ENCODE measurements at regions not wholly inside any gene's neighbourhood (a gene's known extent, or its start where the extent isn't known, plus 50 kb on each side); places are given as distances from the start of the nearest gene placed in this dataset.
A peak's percentile ranks its signal among the peaks of the same experiment; 100 is the strongest.

- H2AFZ ChIP-seq (ENCODE audit: low read length): no peak overlapping the region
- POLR2A ChIA-PET: no interaction called here
These were observed 581.3 kb downstream of the NTRK3 start for GRCh38 chr15:87675271-87675670.

GRCh38 chr15:87672309-87673288 lies 583.9 kb downstream of the NTRK3 start:
- ChIA-PET POLR2A (no interaction called here), CTCF (ENCODE audit: unreplicated experiment) (no interaction called here)
- Histone ChIP-seq H4K20me1 (ENCODE audit: insufficient read depth, low read length) (no peaks in the 10 kb centered on the region), H3K9me3 (ENCODE audit: low read length) (0 out of 2 replicates have a peak, but pooled peaks cover 4% of the 10 kb centered on the region), H2AFZ (ENCODE audit: low read length) (no peak overlapping the region), H3K36me3 (ENCODE audit: insufficient read depth, low read length) (no peaks in the 10 kb centered on the region), H3K27ac (ENCODE audit: low read depth, low read length, poor library complexity, severe bottlenecking) (no peak overlapping the region), H3K79me2 (ENCODE audit: insufficient read depth, low read depth, low read length) (no peaks in the 10 kb centered on the region), H3K4me2 (ENCODE audit: low read length) (no peak overlapping the region), H3K9me2 (ENCODE audit: insufficient read depth, low read length) (no peaks in the 10 kb centered on the region), H3K4me3 (ENCODE audit: low read depth, low read length, poor library complexity, severe bottlenecking) (no peak overlapping the region), H3K4me1 (ENCODE audit: insufficient read depth, low read length, poor library complexity, severe bottlenecking) (no peaks in the 10 kb centered on the region)
- intact Hi-C loops (cut with micrococcal nuclease; ENCODE audit: unreplicated experiment): no loop called here
- BruUV-seq (replicated peaks): no TSS peak
- TF ChIP-seq EZH2phosphoT487 (IDR thresholded peaks at IDR 0.05; ENCODE audit: borderline replicate concordance, low read depth, low read length) (no peak), CTCF (conservative IDR thresholded peaks at IDR 0.05; ENCODE audit: low read length) (0 out of 2 replicates have a peak, but pooled peaks have one; percentile 21)
- DNase-seq (ENCODE audit: low spot score): no peak

More at GRCh38 chr15:87675271-87675670, 581.3 kb downstream of the NTRK3 start:
- BruUV-seq (replicated peaks): no TSS peak
- intact Hi-C loops (cut with micrococcal nuclease; ENCODE audit: unreplicated experiment): no loop called here
- H3K4me3 ChIP-seq (ENCODE audit: low read depth, low read length, poor library complexity, severe bottlenecking): no peak overlapping the region
- H3K36me3 ChIP-seq (ENCODE audit: insufficient read depth, low read length): no peaks in the 10 kb centered on the region
- no peak for TF ChIP-seq EZH2phosphoT487 (IDR thresholded peaks at IDR 0.05; ENCODE audit: borderline replicate concordance, low read depth, low read length)
- no peak for TF ChIP-seq CTCF (conservative IDR thresholded peaks at IDR 0.05; ENCODE audit: low read length)
- H3K4me1 ChIP-seq (ENCODE audit: insufficient read depth, low read length, poor library complexity, severe bottlenecking): no peaks in the 10 kb centered on the region
- DNase-seq (ENCODE audit: low spot score): no peak
- H4K20me1 ChIP-seq (ENCODE audit: insufficient read depth, low read length): no peaks in the 10 kb centered on the region
- H3K27ac ChIP-seq (ENCODE audit: low read depth, low read length, poor library complexity, severe bottlenecking): no peak overlapping the region
- H3K9me3 ChIP-seq (ENCODE audit: low read length): no peaks in the 10 kb centered on the region
- H3K9me2 ChIP-seq (ENCODE audit: insufficient read depth, low read length): no peaks in the 10 kb centered on the region
- H3K4me2 ChIP-seq (ENCODE audit: low read length): no peak overlapping the region
- H3K79me2 ChIP-seq (ENCODE audit: insufficient read depth, low read depth, low read length): no peaks in the 10 kb centered on the region
- CTCF ChIA-PET (ENCODE audit: unreplicated experiment): no interaction called here

- H3K79me2 ChIP-seq (ENCODE audit: insufficient read depth, low read depth, low read length): no peaks in the 10 kb centered on the region
- no peak overlapping the region for H3K27ac ChIP-seq (ENCODE audit: low read depth, low read length, poor library complexity, severe bottlenecking)
- 0 out of 2 replicates have a peak, but pooled peaks cover 4% of the 10 kb centered on the region for H3K9me3 ChIP-seq (ENCODE audit: low read length)
- intact Hi-C loops (cut with micrococcal nuclease; ENCODE audit: unreplicated experiment): no loop called here
- H3K4me1 ChIP-seq (ENCODE audit: insufficient read depth, low read length, poor library complexity, severe bottlenecking): no peaks in the 10 kb centered on the region
- no TSS peak for BruUV-seq (replicated peaks)
- H4K20me1 ChIP-seq (ENCODE audit: insufficient read depth, low read length): no peaks in the 10 kb centered on the region
- no peak for TF ChIP-seq EZH2phosphoT487 (IDR thresholded peaks at IDR 0.05; ENCODE audit: borderline replicate concordance, low read depth, low read length)
- no peak for TF ChIP-seq CTCF (conservative IDR thresholded peaks at IDR 0.05; ENCODE audit: low read length)
- ChIA-PET POLR2A (no interaction called here), CTCF (ENCODE audit: unreplicated experiment) (no interaction called here)
- H3K4me2 ChIP-seq (ENCODE audit: low read length): no peak overlapping the region
- no peak for DNase-seq (ENCODE audit: low spot score)
- no peaks in the 10 kb centered on the region for H3K36me3 ChIP-seq (ENCODE audit: insufficient read depth, low read length)
- no peaks in the 10 kb centered on the region for H3K9me2 ChIP-seq (ENCODE audit: insufficient read depth, low read length)
- no peak overlapping the region for H3K4me3 ChIP-seq (ENCODE audit: low read depth, low read length, poor library complexity, severe bottlenecking)
- H2AFZ ChIP-seq (ENCODE audit: low read length): no peak overlapping the region
These were observed 585.2 kb downstream of the NTRK3 start for GRCh38 chr15:87671289-87671688.

Data from OCI-LY7 (cell line).